ENCODE measurements at regions not wholly inside any gene's neighbourhood (a gene's known extent, or its start where the extent isn't known, plus 50 kb on each side); places are given as distances from the start of the nearest gene placed in this dataset.

GRCh38 chr10:56920601-56921261 lies 559.7 kb upstream of the ZWINT start:
- TF ChIP-seq POLR2A (IDR thresholded peaks at IDR 0.05; ENCODE audit: low read depth, low read length): no peak
- FAIRE-seq (no peak), DNase-seq (ENCODE audit: insufficient read length, low spot score) (no peak)

- TF ChIP-seq POLR2A (IDR thresholded peaks at IDR 0.05; ENCODE audit: low read depth, low read length): no peak
- no peak for DNase-seq (ENCODE audit: insufficient read length, low spot score)
- FAIRE-seq: no peak
Observed at GRCh38 chr10:56912043-56912442, 551.0 kb upstream of the ZWINT start.

GRCh38 chr10:56905051-56905450 lies 544.0 kb upstream of the ZWINT start:
- DNase-seq (ENCODE audit: insufficient read length, low spot score): no peak
- no peak for TF ChIP-seq POLR2A (IDR thresholded peaks at IDR 0.05; ENCODE audit: low read depth, low read length)
- no peak for FAIRE-seq

GRCh38 chr10:56902554-56902953 lies 541.5 kb upstream of the ZWINT start:
- no peak for TF ChIP-seq POLR2A (IDR thresholded peaks at IDR 0.05; ENCODE audit: low read depth, low read length)
- no peak for FAIRE-seq

GRCh38 chr10:56895306-56895705 lies 534.2 kb upstream of the ZWINT start:
- TF ChIP-seq POLR2A (IDR thresholded peaks at IDR 0.05; ENCODE audit: low read depth, low read length): no peak
- FAIRE-seq (no peak), DNase-seq (ENCODE audit: insufficient read length, low spot score) (no peak)

More at GRCh38 chr10:56902554-56902953, 541.5 kb upstream of the ZWINT start:
- no peak for DNase-seq (ENCODE audit: insufficient read length, low spot score)

GRCh38 chr10:56881218-56881617 lies 520.2 kb upstream of the ZWINT start:
- FAIRE-seq: no peak
- TF ChIP-seq POLR2A (IDR thresholded peaks at IDR 0.05; ENCODE audit: low read depth, low read length): no peak
- no peak for DNase-seq (ENCODE audit: insufficient read length, low spot score)

- DNase-seq (ENCODE audit: insufficient read length, low spot score): no peak
- no peak for TF ChIP-seq POLR2A (IDR thresholded peaks at IDR 0.05; ENCODE audit: low read depth, low read length)
- no peak for FAIRE-seq
Observed at GRCh38 chr10:56880606-56881005, 519.5 kb upstream of the ZWINT start.

- FAIRE-seq (no peak), DNase-seq (ENCODE audit: insufficient read length, low spot score) (no peak)
- TF ChIP-seq POLR2A (IDR thresholded peaks at IDR 0.05; ENCODE audit: low read depth, low read length): no peak
Observed at GRCh38 chr10:56874950-56875349, 513.9 kb upstream of the ZWINT start.

GRCh38 chr10:56871160-56871668 lies 510.2 kb upstream of the ZWINT start:
- DNase-seq (ENCODE audit: insufficient read length, low spot score) (no peak), FAIRE-seq (no peak)
- no peak for TF ChIP-seq POLR2A (IDR thresholded peaks at IDR 0.05; ENCODE audit: low read depth, low read length)

- no peak for TF ChIP-seq POLR2A (IDR thresholded peaks at IDR 0.05; ENCODE audit: low read depth, low read length)
Observed at GRCh38 chr10:56867236-56867635, 506.2 kb upstream of the ZWINT start.

GRCh38 chr10:56856569-56856968 lies 495.5 kb upstream of the ZWINT start:
- DNase-seq (ENCODE audit: insufficient read length, low spot score) (no peak), FAIRE-seq (no peak)
- no peak for TF ChIP-seq POLR2A (IDR thresholded peaks at IDR 0.05; ENCODE audit: low read depth, low read length)

More at GRCh38 chr10:56867236-56867635, 506.2 kb upstream of the ZWINT start:
- no peak for DNase-seq (ENCODE audit: insufficient read length, low spot score)
- no peak for FAIRE-seq

- DNase-seq (ENCODE audit: insufficient read length, low spot score): no peak
- no peak for TF ChIP-seq POLR2A (IDR thresholded peaks at IDR 0.05; ENCODE audit: low read depth, low read length)
- no peak for FAIRE-seq
Observed at GRCh38 chr10:56844978-56845529, 484.0 kb upstream of the ZWINT start.

- no peak for DNase-seq (ENCODE audit: insufficient read length, low spot score)
- TF ChIP-seq POLR2A (IDR thresholded peaks at IDR 0.05; ENCODE audit: low read depth, low read length): no peak
- FAIRE-seq: no peak
Observed at GRCh38 chr10:56836659-56837058, 475.6 kb upstream of the ZWINT start.

GRCh38 chr10:56831681-56832080 lies 470.6 kb upstream of the ZWINT start:
- DNase-seq (ENCODE audit: insufficient read length, low spot score): no peak
- TF ChIP-seq POLR2A (IDR thresholded peaks at IDR 0.05; ENCODE audit: low read depth, low read length): no peak
- FAIRE-seq: no peak

GRCh38 chr10:56823849-56824248 lies 462.8 kb upstream of the ZWINT start:
- DNase-seq (ENCODE audit: insufficient read length, low spot score) (no peak), FAIRE-seq (peak; percentile 74)
- no peak for TF ChIP-seq POLR2A (IDR thresholded peaks at IDR 0.05; ENCODE audit: low read depth, low read length)

Data from H54 (cell line).